Prostate gland (tissue), 2 donors: ENCODE measurements at regions not wholly inside any gene's neighbourhood (a gene's known extent, or its start where the extent isn't known, plus 50 kb on each side); places are given as distances from the start of the nearest gene placed in this dataset.

Source experiments
- CTCF ChIP-seq, 4 experiments: fragments of 200-600 bp in 2 of 4; fragments of 450-650 bp in 2 of 4; sonication (generic) in 2 of 4; IDR thresholded peaks; 1 replicate in 3 of 4; 2 replicates in 1 of 4; pipeline ENCODE4 v1.5.1; 2016 to 2019; ENCODE audit warnings: antibody characterized with exemption in 4 of 4, mild to moderate bottlenecking in 2 of 4, moderate library complexity in 2 of 4
- POLR2A ChIP-seq: fragments of 450-650 bp; IDR thresholded peaks from one replicate; pipeline ENCODE4 v1.6.1; 2016; ENCODE audit warnings: antibody characterized with exemption, mild to moderate bottlenecking

DNA sequence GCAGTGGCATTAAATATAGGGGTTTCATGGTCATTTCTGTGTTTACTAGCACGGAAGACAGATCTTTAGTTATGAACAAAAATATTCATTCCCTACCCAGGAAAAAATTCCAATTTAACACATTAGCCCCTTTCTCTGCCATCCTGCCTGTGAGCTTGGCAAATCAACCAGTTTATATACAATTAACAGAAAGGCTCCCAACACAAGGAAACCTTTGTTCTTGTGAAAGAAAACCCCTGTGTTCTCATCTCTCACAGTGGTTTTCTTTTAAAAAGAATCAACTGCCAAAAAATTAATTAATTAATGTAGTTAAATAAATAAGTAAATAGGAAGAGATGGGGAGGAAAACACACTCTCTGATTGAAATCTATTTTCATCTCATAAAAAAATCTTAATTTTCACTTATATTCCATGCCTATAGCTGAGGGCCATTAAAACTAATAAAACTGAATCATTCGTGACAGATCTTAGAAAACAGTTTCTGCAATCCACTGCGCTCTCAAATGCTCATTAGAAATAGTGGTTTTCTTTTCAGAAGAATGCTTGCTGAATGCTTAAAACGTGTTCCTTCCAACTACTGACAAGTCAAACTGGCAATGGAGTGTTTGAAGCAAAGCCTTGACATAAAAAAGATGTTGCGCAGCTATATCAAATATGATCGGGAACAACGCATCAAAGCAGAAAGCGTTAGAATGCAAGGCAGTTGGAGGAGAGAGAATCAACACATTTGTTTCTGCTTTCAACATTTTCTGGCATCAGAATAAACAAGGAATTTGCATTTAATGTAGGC lies 387.7 kb downstream of the TLR4 start:
- no peak for TF ChIP-seq POLR2A
- no peak for TF ChIP-seq CTCF (IDR thresholded peaks at IDR 0.05)
